Hematopoietic multipotent progenitor cell treated with erythropoietin and hydrocortisone succinate and interleukin-3 and kit ligand, for 17 days (in vitro differentiated cells): ENCODE measurements at regions not wholly inside any gene's neighbourhood (a gene's known extent, or its start where the extent isn't known, plus 50 kb on each side); places are given as distances from the start of the nearest gene placed in this dataset.
"Not testable (repeated sequence)": the region's sequence is repeated elsewhere in the genome, so short reads cannot be mapped to it uniquely, and the experiment has no call there.

Experiments used
- DNase-seq: peaks from one replicate; pipeline ENCODE4 v3.0.0-alpha.2; 2015; ENCODE audit warnings: low spot score

DNA sequence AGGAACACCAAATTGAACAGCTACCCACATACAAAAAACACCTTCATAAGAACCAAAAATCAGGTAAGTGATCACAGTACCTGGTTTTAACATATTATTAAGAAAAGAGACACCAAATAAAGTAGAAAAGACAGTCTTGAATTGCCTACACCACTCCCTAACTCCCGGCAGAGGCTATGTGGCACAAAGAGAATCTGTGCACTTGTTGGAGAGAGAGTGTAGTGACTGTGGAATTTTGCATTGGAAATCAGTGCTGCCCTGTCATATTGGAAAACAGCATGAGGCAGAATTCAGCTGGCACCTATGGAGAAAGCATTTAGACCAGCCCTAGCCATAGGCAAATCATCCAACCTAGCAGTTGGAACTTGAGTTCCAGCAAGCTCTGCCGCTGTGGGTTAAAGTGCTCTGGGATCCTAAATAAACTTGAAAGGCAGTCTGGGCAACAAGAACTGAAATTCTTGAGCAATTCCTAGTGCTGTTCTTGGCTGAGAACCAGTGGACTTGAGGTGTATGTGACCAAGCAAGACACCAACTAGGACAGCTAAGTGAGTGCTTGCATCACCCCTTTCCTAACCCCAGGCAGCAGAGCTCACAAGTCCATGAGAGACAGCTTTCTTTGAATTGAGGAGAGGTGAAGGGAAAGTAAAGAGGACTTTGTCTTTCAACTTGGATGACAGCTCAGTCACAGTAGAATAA is 969.6 kb upstream of the ALCAM start:
- no peak for DNase-seq

DNA sequence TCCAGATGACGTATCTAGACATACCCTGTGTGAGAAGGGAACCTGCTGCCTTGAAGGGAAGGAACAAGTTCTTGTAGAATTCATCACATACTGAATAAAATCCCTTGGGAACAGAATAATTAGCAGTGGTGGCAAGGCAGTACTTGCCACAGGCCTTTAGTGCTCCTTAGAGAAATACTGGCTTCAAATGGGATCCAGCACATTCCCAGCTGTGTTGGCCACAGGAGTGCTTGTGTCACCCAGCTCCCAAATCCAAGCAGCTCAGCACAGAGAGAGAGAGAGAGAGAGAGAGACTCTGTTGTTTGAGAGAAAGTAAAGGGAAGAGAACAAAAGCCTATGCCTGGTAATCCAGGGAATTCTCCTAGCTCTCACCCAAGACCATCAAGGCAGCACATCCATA is 969.0 kb upstream of the ALCAM start:
- no peak for DNase-seq

DNA sequence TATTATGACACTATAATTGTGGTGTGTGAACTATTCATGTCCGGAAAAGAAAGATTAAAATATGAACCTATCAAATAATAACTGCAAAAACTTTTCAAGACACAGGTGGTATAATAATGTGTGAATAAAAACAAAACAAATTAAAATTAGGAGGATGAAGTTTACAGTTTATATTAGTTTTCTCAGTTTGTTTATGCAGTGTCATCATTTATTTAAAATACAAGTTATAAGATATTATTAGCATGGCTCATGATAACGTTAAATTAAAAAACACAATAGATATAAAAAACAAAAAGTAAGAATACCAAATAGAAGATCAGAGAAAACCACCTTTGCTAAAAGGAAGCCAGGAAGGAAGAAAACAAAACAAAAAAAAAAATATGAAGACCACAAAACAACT is 963.8 kb upstream of the ALCAM start:
- DNase-seq, result no peak

DNA sequence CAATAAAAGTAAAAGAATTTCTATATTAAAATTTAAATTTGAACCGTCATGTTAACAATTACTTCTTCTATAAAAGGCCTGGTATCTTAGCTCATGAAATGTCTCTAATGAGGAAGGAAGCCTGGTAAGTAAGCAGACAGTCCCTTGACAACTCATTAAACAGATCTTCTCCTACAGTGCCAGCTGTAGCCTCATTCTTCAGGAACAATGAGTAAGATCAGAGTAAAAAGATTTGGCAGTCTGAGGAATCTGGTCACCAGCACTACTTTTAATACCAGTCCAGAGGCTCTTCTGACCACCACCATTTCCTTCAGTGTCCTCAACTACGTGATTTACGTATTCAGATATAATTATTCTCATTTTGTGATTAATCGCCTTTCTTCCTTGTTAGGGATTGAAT is 955.0 kb upstream of the ALCAM start:
- no peak for DNase-seq

DNA sequence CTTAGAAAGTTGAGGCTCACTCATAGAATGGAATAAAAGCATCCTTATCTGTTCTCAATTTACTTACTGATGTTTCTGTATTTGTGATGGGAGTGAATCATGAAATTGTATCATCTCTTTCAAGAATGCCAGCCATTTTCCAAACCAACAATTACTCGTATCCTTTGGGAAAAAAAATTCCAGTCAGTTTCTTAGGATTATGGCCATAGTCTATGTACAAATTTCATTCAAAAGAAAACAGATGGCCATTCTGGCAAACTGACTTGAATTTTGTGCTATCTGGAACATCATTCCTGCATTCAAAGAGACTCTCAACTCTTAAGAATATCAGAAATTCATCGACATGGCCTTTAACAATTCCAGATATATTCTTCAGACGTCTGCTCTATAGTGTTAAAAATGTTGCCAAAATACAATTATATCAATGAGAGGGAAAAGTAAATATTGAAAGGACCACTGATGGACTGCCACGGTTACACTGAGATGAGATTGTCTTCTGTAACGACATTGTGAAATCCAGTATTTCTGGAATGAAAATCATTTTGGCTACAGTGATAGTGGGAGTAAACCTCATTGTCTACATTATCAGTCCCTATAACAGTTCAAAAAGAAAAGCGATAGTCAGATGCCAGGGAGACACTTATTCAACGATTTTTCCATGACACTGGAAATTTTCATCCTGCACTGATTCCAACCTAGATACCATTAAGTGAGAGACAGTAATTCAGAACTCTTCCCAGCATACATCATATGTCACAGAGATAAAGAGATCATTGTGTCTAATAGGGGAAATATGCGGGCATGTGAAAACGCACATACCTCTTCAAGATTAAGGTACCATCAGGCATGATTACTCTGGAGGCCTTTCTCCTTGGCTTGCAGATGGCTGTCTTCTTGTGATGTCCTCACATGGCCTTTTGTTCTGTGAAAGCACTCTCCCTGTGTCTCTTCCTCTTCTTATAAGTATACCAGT is 953.8 kb upstream of the ALCAM start:
- no peak for DNase-seq

DNA sequence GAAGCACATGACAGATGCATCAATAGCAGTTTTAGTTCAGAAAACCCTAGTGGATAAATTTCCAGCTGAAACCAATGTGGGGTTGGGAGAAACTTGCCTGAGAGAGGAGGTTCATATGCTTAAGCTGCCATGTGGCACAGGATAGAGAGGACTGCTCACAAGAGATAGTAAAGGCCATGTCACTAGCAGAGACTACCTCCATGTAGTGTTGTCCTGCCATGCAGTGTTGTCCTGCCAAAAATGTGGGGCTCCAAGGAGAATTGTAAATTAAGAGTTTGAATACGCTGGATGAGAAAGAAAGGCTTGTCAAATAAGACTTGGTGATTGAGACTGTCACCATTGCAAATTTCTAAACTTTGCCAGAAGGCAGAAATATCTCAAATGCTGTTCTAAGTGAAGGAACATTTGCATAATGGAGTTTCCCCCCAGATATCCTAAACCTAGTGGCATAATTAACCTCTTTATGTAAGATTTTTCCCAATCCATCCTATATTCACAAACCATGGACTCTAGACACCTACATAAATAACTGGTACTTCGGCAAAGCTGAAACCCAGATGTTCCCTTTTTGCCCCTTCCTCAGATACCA is 938.3 kb upstream of the ALCAM start:
- DNase-seq, result no peak

DNA sequence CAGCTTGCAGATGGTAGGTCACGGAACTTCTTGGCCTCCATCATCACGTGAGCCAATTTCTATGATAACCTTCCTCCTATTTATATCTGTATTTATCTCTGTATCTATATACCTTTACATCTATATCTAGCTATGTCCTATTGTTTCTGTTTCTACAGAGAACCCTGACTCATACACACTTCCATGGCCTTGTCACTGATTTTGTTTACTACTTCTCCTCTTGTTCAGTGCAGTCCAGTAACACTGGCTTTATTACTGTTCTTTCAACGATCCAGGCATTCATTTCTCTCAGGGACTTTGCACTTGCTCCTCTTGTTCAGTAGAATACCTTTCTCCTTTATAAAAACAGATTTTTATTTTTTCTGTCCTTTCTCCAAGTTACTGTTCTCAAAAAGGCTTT is 937.0 kb upstream of the ALCAM start:
- no peak for DNase-seq

DNA sequence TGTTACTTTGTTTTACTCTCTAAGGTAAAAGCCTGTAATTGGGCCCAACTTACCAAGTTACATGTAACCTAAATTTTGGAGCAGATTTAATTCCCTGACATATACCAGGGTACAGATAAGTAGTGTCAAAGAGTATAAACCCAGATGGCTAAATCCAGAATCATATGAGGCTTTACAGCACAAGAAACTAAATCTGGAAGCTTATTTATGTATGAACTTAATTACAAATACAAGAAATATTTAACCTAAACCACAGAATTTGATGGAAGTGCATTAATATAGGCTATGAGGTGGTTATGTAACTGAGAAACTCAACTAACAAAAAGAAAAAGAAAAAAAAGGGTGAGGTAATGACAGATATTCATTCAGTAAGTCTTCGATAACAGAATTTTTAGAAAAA is 930.2 kb upstream of the ALCAM start:
- DNase-seq, result no peak

DNA sequence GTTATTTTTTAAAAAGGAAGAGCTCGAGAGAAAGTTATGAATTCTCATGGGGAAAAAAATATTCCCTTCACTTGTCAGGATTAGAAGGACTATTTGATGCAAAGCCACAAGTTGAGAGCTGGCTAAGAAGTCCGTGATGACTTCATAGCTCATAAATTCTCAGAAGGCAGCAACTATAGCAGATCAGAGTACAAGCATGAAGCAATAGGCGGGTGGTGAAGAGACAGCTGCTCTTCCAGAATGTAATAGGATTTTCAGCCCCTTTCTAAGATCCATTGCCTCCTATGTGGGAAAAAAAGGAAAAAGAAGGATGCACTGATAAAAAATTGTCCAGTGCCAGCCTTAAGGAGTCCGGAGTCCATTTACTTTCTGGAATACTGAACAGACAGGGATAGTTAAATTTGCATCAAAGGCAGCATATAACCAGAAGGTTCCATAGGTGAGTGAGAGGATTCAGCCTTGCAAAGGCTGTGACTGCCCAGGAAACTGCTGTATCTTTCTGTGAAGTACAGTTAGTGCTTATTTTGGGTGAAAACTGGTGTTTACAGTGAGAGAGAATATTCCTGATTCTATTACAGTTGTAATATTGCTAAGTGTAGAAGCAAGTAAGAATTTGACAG is 929.5 kb upstream of the ALCAM start:
- DNase-seq, result no peak

DNA sequence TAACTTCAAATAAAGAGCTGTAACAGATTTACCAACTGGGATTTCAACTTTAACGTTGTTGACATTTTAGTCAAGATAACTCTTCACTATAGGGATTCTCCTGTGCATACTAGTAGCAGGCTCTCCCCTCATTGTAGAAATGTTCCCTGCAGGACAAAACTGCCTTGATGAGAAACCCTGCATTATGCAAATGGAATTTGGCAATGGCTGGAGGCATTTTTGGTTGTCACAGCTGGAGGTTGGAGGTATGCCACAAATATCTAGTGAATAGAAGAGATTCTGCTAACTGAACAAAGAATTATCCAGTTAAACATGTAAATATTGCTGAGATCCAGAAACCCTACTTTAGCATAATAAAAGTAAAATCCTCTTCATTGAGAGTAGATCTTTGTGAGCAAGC is 928.8 kb upstream of the ALCAM start:
- no peak for DNase-seq

DNA sequence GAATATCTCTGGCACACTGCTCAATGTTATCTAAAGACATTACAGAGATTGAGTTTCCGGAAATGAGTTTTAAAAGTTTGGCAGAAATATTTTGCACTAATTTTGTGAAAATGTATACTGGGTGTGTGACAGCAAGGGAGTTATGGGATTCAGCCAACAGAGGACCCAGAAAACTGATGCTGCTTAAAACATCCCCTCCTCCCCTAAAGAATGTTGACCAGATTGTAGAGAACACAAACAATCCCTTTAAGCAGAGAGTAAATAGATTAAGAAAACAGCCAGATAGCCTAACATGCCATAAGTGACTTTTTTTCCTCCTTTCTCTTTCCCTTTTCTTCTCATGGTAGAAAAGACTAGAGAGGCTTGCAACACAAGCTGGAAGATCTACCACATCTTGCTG is 928.0 kb upstream of the ALCAM start:
- no peak for DNase-seq

DNA sequence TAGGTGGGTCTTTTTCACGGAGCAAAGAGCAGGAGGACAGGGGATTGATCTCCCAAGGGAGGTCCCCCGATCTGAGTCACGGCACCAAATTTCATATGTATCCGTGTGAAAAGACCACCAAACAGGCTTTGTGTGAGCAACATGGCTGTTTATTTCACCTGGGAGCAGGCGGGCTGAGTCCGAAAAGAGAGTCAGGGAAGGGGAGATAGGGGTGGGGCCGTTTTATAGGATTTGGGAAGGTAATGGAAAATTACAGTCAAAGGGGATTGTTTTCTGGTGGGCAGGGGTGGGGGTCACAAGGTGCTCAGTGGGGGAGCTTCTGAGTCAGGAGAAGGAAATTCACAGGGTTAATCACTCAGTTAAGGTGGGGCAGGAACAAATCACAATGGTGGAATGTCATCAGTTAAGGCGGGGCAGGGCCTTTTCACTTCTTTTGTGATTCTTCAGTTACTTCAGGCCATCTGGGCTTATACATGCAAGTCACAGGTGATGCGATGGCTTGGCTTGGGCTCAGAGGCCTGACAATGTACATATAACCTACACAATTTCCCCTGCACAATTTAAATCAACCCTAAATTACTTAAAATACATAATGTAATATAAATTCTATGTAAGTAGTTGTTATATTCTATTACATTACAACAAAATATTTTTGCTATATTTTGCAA is 921.3 kb upstream of the ALCAM start:
- DNase-seq, result not testable (repeated sequence)

DNA sequence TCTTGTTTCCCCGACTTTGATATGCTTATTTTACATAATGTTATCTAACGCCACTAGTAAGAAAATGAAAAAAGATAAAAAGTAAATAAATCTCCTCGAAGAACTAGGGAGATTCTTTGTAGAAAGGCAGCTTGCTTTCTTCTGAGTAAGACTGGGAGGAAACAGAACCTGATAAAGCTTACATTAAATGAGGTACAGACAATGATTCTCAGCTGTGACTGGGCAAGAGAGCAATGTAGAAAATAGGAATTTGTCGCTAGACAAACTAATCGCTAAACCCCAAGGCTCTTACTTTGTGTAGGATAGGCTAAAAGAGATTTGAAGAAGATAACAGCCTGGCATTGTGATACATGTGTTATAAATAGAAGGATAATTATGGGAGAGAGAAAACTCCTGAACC is 919.0 kb upstream of the ALCAM start:
- DNase-seq, result no peak

DNA sequence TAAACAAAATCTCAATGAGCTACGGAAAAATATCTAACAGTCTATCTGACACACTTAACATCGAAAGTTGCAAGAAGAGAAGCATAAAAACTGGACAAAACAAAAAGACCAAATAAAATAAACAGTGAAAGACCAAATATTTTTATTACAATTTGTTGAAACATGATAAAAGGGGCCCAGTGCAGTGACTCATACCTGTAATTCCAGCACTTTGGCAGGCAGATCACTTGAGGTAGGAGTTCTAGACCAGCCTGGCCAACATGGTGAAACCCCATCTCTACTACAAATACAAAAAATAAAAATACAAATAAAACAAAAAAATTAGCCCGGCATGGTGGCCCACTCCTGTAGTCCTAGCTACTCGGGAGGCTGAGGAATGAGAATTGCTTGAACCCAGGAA is 914.0 kb upstream of the ALCAM start:
- DNase-seq, result no peak

DNA sequence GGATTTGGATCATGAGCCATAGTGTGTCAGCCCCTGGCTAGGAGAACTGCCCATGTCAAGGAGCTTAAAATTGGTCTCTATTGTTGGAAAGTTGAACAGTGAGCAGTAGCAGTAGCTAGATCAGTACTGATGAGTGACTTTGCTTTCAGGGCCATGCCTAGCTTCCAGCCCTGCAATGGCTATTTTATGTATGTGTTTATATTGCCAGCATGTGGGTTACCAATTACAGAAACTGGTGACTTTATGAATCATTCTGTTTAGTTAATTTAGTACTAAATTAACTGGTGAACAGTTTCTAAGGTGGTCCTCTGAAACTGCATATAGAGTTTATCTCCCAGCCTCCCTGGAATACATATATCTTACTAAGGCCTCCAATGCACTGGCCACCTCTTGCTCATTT is 908.1 kb upstream of the ALCAM start:
- DNase-seq, result no peak

DNA sequence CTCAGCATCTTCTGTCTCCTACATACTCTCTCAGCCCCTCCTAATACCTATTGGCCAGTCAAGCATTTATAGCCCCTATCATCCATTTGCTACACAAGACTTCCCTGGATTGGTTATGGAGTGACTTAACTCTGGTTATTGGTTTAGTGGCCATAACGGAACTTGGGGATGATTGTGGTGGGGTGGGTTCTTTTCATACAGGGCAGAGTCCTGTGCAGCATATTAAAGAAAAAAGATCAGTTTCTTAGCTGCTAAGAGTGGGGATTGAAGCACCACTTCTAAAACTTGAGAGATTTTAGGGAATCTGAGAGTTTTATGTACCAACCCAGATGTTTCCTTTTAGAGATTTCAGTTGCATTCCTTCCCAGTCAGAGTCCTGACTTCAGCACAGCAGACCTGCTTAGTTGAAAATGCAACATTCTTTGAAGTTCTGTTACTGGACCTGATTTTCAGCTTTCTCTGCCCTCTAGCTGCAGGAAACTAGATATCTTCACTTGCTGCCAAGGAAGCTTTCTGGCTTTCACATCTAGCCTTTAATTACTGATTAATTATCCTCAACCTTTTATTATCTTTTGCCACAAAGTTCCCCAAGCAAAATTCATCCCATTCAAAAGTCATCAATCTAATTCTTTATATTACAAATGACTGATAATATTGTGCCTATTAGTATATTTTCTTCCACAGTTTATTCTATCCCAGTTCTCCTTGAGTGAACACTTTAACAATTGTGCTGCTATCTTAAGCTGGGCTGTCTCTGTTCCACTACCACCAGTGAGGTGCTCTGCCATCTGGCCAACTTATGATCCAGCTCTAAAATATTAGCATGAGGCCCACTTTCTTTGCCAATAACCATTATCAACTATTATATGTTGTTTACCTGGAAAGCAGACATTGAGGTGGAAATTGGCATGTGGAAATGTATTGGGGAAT is 906.0 kb upstream of the ALCAM start:
- no peak for DNase-seq

DNA sequence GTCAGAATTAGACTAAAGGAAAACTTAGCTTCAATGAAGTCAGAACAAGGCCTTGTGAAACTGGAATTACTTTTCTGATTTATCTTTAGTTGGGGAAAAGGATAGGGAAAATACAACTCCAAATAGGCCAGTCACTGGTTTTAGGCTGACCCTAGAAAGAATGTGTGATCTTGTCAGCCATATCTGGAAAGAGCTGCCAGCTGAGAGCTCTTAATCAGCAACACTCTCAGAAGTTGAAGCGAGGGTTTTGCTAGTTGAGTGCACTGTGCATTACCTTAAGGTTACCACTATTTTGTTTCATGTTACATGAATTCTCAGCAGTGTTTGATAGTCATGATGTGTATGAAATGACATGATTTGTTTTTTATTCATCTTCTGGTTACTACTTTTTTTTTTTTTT is 905.3 kb upstream of the ALCAM start:
- no peak for DNase-seq

DNA sequence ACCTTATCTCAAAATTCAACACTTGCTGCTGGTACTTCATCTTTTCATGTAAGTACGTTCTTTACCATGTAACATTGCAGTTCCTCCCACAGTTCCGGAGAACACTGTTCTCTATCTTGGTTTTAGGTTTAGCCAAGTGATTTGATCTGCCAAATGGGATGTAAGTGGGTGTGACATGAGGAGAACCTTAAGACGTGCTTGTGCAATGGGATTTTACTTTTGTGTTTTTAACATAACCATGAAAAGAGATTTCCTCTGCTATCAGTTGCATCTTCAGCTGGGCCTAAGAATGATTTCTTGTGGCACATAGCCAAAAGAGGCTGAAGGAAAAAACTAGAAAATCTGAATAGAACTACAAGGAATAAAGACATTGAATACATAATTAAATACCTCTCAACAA is 894.5 kb upstream of the ALCAM start:
- DNase-seq, result no peak

DNA sequence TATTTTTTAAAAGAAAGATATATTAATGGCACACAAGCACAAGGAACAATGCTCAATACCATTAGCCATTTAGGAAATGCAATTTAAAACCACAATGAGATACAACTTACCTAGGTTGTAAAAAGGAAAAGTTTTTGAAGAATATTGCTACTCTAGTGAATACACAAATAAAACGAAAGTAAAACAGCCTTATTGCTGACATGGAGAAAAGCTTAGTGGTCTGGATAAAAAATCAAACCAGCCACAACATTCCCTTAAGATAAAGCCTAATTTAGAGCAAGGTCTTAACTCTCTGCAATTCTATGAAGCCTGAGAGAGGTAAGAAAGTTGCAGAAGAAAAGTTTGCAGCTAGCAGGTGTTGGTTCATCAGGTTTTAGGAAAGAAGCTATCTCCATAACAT is 892.7 kb upstream of the ALCAM start:
- no peak for DNase-seq

DNA sequence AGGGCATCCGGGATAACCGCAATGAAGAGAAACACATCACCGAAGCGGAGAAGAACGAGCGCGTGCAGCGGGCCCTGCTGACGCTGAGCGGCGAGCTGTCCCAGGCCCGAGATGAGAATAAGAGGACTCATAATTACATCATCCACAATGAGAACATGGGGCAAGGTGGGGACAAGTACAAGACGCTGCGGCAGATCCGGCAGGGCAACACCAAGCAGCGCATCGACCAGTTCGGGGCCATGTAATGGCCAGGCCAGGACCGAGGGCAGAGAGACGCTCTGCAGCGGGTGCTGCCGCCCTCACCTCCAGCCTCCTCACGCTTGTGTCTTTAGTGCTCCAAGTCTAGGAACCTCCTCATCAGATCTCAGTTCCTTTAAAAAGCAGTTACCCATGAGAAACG is 863.7 kb upstream of the ALCAM start:
- no peak for DNase-seq
